Testis (tissue), 2 donors: ENCODE measurements at regions not wholly inside any gene's neighbourhood (a gene's known extent, or its start where the extent isn't known, plus 50 kb on each side); places are given as distances from the start of the nearest gene placed in this dataset.

Experiments used
- DNase-seq: peaks from one replicate; pipeline ENCODE4 v3.0.0-alpha.2; 2019
- H3K27ac ChIP-seq, 2 donors: fragments of 200-600 bp; sonication (generic); one replicate each; pipeline ENCODE4 v1.5.1; 2019
- H3K27me3 ChIP-seq: fragments of 200-600 bp; sonication (generic); one replicate; pipeline ENCODE4 v1.5.1; 2019
- H3K36me3 ChIP-seq: fragments of 200-600 bp; sonication (generic); one replicate; pipeline ENCODE4 v1.5.1; 2017; ENCODE audit warnings: low read depth; ENCODE audit errors: missing control alignments
- H3K4me1 ChIP-seq: fragments of 200-600 bp; sonication (generic); one replicate; pipeline ENCODE4 v1.5.1; 2019
- H3K4me3 ChIP-seq, 2 donors: fragments of 200-600 bp; sonication (generic); one replicate each; pipeline ENCODE4 v1.5.1; 2017 to 2019
- H3K9me3 ChIP-seq: fragments of 200-600 bp; sonication (generic); one replicate; pipeline ENCODE4 v1.5.1; 2017
- POLR2A ChIP-seq: fragments of 450-650 bp; IDR thresholded peaks from one replicate; pipeline ENCODE4 v1.6.1; 2017; ENCODE audit warnings: antibody characterized with exemption, mild to moderate bottlenecking, moderate library complexity
- WGBS, 2 donors: methylation state at CpG; one replicate each; pipeline ENCODE4 v1.1.5; 2018; 5-methylcytosine and 5-hydroxymethylcytosine counted together
- intact Hi-C: fragments of 100-400 bp; cut with DNase I; formaldehyde crosslinking; loops from one replicate; pipeline ENCODE4 v1.15.1; 2023; ENCODE audit warnings: low total_unique reads
- TF ChIP-seq, protein P1 (sequence below), 3 experiments: fragments of 450-650 bp in 2 of 3; fragments of 200-600 bp in 1 of 3; sonication (generic) in 1 of 3; IDR thresholded peaks; one replicate each; pipeline ENCODE4 v1.5.1; 2016 to 2019; ENCODE audit warnings: antibody characterized with exemption in 3 of 3, mild to moderate bottlenecking in 2 of 3, moderate library complexity in 1 of 3

DNA sequence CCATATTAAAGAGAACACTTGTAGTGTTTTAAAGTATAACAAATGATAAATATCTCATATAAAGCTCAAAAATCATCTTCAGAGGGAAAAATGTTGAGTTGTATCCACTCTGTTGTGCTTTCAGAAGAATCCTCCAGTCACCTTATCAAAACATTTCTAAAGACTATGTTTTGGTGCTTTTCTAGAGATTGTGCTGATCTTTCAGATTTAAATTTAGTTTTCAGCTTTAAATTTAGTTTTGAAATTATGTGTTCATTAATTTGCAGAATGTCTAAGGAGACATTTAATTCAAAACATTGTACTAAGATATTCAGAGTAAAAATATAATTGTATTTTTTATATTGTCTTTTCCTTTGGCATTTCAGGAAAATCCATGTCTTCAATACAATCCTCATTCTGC lies 303.1 kb upstream of the KYNU start:
- Histone ChIP-seq H3K4me1 (no peaks in the 10 kb centered on the region), H3K27ac (no peak overlapping the region), H3K4me3 (no peak overlapping the region), H3K27me3 (no peaks in the 10 kb centered on the region), H3K36me3 (no peaks in the 10 kb centered on the region), H3K9me3 (no peaks in the 10 kb centered on the region)
- TF ChIP-seq, protein P1, sequence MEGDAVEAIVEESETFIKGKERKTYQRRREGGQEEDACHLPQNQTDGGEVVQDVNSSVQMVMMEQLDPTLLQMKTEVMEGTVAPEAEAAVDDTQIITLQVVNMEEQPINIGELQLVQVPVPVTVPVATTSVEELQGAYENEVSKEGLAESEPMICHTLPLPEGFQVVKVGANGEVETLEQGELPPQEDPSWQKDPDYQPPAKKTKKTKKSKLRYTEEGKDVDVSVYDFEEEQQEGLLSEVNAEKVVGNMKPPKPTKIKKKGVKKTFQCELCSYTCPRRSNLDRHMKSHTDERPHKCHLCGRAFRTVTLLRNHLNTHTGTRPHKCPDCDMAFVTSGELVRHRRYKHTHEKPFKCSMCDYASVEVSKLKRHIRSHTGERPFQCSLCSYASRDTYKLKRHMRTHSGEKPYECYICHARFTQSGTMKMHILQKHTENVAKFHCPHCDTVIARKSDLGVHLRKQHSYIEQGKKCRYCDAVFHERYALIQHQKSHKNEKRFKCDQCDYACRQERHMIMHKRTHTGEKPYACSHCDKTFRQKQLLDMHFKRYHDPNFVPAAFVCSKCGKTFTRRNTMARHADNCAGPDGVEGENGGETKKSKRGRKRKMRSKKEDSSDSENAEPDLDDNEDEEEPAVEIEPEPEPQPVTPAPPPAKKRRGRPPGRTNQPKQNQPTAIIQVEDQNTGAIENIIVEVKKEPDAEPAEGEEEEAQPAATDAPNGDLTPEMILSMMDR (IDR thresholded peaks at IDR 0.05): no peak
- DNase-seq: no peak
- intact Hi-C loops: no loop called here

DNA sequence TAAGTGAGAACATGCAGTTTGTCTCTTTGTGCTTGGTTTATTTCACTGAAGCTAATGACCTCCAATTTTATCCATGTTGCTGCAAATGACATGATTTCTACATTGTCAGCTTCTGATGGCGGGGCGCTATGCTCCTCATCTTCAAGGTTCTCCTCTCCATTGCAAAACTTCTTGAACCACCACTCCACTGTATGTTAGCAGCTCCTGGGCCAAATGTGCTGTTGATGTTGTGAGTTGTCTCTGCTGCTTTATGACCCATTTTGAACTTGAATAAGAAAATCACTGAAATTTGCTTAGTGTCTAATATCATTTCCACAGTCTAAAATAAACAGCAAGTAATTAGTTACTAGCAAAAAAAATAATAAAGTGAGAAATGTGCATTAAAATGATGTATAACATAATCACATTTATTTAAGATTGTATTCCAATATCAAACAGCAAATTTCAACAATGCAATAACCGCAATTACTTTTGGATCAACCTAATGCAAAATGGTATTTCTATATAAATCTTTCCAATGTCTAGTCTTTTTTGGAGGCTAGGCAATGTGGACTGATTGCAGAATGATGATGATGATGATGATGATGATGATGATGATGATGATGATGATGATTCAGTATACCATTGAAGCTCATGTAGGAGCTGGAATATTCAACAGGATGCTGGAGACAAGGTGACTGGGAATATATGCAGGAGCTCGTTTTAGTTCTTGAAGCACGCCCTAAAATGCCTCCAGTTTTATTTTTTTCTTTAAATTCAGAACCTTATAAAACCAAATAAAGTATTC lies 304.9 kb upstream of the KYNU start:
- no peak for DNase-seq
- intact Hi-C loops: no loop called here
- 87 to 91% methylated on average over 5 of the region's 5 CpGs for WGBS, 2 donors
- Histone ChIP-seq H3K4me1 (no peaks in the 10 kb centered on the region), H3K36me3 (no peaks in the 10 kb centered on the region), H3K4me3 (no peak overlapping the region), H3K27ac (no peak overlapping the region), H3K9me3 (no peaks in the 10 kb centered on the region), H3K27me3 (no peaks in the 10 kb centered on the region)
- TF ChIP-seq, protein P1 (IDR thresholded peaks at IDR 0.05): no peak
- no peak for TF ChIP-seq POLR2A

DNA sequence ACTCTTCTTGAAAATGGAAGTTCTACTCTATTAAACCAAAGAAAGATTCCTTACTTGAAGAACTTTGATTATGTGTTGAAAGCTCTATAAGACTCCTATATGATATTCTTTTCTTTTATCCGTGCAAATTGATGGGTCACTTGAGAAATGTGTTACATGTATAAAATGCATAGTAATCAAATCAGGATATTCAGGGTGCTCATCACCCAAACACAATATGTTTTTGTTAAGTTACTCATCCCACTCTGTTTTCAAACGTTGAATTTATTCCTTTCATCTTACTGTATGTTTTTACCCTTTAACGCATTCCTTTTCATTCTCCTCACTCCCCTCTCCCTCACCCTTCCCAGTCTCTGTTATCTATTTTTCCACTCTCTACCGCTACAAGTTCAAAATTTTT lies 305.5 kb upstream of the KYNU start:
- 69 to 78% methylated on average over 4 of the region's 4 CpGs for WGBS, 2 donors
- Histone ChIP-seq H3K4me3 (no peak overlapping the region), H3K27me3 (no peaks in the 10 kb centered on the region), H3K4me1 (no peaks in the 10 kb centered on the region), H3K36me3 (no peaks in the 10 kb centered on the region), H3K27ac (no peak overlapping the region), H3K9me3 (no peaks in the 10 kb centered on the region)
- intact Hi-C loops: no loop called here
- TF ChIP-seq, protein P1 (IDR thresholded peaks at IDR 0.05): no peak
- no peak for TF ChIP-seq POLR2A
- no peak for DNase-seq

DNA sequence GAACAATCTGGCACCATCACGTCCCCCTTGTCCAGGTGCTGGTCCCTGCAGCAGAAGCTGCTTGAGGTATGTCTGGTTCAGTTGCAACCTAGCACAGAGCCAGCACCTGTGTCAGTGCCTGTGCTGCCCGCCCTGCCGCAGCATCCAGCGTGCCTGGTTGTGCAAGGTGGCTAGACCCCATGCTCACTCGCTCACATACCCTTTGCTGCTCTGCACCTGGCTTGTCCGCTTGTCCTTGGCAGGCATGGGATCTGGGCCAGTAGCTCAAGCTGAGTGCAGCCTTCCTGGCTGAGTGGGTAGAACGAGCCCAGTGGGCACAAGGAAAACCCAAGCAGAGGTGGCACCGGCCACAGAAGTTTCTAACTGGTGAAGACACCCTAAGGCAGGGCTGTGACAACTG lies 314.6 kb upstream of the KYNU start:
- Histone ChIP-seq H3K27ac (no peak overlapping the region), H3K9me3 (no peaks in the 10 kb centered on the region), H3K4me3 (no peak overlapping the region), H3K27me3 (no peaks in the 10 kb centered on the region), H3K36me3 (no peaks in the 10 kb centered on the region), H3K4me1 (no peaks in the 10 kb centered on the region)
- intact Hi-C loops: no loop called here
- no peak for TF ChIP-seq POLR2A
- TF ChIP-seq, protein P1 (IDR thresholded peaks at IDR 0.05): no peak
- no peak for DNase-seq
- WGBS, 2 donors: 95 to 98% methylated on average over 8 of the region's 8 CpGs

GRCh38 chr2:142561656-142562055 lies 315.8 kb upstream of the KYNU start:
- Histone ChIP-seq H3K9me3 (no peaks in the 10 kb centered on the region), H3K4me3 (no peak overlapping the region), H3K4me1 (no peaks in the 10 kb centered on the region), H3K27ac (no peak overlapping the region), H3K27me3 (no peaks in the 10 kb centered on the region), H3K36me3 (no peaks in the 10 kb centered on the region)
- WGBS, 2 donors: 84 to 100% methylated on average over 1 to 5 of the region's 6 CpGs
- TF ChIP-seq, protein P1 (IDR thresholded peaks at IDR 0.05): no peak
- intact Hi-C loops: no loop called here
- DNase-seq: no peak
